ENCODE measurements at regions not wholly inside any gene's neighbourhood (a gene's known extent, or its start where the extent isn't known, plus 50 kb on each side); places are given as distances from the start of the nearest gene placed in this dataset.
"Not testable (repeated sequence)": the region's sequence is repeated elsewhere in the genome, so short reads cannot be mapped to it uniquely, and the experiment has no call there.

DNA sequence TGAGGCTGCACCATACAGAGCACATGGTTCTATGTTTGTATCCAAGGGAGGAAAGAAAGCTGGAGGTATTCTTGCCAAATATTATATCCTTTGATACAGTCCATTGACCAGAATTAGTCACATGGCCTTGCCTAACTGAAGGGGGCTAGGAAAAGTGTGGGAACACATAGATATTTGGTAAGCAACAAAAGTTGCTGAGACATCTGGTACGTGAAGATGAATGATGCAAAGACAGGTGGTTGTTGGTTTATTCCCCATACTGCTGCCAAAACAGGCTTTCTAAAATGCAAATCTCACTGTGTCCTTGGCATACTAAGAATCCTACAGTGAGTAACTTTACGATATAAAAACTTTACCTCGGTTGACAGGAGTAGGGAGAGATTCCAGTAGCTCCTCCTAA lies 162.2 kb downstream of the VGLL3 start:
- H3K4me3 ChIP-seq (ENCODE audit: control extremely low read depth in 1 of 5, extremely low read depth in 1 of 5, insufficient read depth in 1 of 5, low read depth in 2 of 5, low read length in 4 of 5) = no peak overlapping the region
- Mint-ChIP-seq H3K4me1 (no peaks in the 10 kb centered on the region), H3K9me3 (ENCODE audit: insufficient read depth) (no peaks in the 10 kb centered on the region), H3K4me3 (no peak overlapping the region), H3K27ac (no peak overlapping the region), H3K27me3 (no peaks in the 10 kb centered on the region)
- ChIA-PET POLR2A (no interaction called here), CTCF (no interaction called here)
- no peak for TF ChIP-seq EZH2 (IDR thresholded peaks at IDR 0.05; ENCODE audit: borderline replicate concordance, insufficient read depth, low read depth, low read length, poor library complexity, severe bottlenecking)
- no peak for TF ChIP-seq CTCF (IDR thresholded peaks at IDR 0.05)
- no peaks in the 10 kb centered on the region for H3K4me1 ChIP-seq (ENCODE audit: control insufficient read depth in 2 of 2, insufficient read depth in 2 of 2, low read length in 2 of 2)
- no peaks in the 10 kb centered on the region for H3K36me3 ChIP-seq (replicated peaks in 1 of 2; ENCODE audit: control extremely low read depth in 1 of 2, control insufficient read depth in 1 of 2, extremely low read depth in 1 of 2, insufficient read depth in 2 of 2, low read length in 1 of 2)
- DNase-seq (no peak), ATAC-seq (ENCODE audit: low read depth) (no peak)
- H3K79me2 ChIP-seq (ENCODE audit: control insufficient read depth, insufficient read depth, low read length) = no peaks in the 10 kb centered on the region
- WGBS (ENCODE audit: insufficient coverage) = 100% methylated on average over 1 of the region's 3 CpGs
- H2AFZ ChIP-seq (ENCODE audit: insufficient read depth, low read depth, low read length, poor library complexity, severe bottlenecking) = no peak overlapping the region
- no peaks in the 10 kb centered on the region for H3K27me3 ChIP-seq (replicated peaks in 1 of 4; ENCODE audit: control extremely low read depth in 1 of 4, control insufficient read depth in 3 of 4, insufficient read depth in 4 of 4, low read length in 3 of 4)
- intact Hi-C loops (cut with micrococcal nuclease) = no loop called here
- H4K20me1 ChIP-seq (ENCODE audit: control insufficient read depth, insufficient read depth, low read length, poor library complexity, severe bottlenecking) = no peaks in the 10 kb centered on the region
- H3K9ac ChIP-seq (ENCODE audit: low read length) = no peak overlapping the region
- H3K27ac ChIP-seq (ENCODE audit: low read length in 2 of 2) = no peak overlapping the region
- no peaks in the 10 kb centered on the region for H3K9me3 ChIP-seq (ENCODE audit: control extremely low read depth in 1 of 3, control insufficient read depth in 2 of 3, insufficient read depth in 1 of 3, low read length in 2 of 3)
- H3K4me2 ChIP-seq (replicated peaks; ENCODE audit: low read depth, low read length, poor library complexity, severe bottlenecking) = no peak overlapping the region

DNA sequence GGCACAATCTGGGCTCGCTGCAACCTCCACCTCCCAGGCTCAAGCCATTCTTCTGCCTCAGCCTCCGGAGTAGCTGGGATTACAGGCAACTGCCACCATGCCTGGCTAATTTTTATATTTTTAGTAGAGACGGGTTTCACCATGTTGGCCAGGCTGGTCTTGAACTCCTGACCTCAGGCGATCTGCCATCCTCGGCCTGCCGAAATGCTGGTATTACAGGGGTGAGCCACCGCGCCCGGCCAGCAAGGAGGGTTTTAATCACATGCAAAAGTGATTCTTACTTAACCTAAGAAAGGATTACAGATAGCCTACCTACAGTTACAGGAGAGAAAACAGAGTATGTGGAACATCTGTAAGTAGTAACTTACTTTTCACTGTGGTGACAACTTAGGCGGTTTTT lies 163.4 kb downstream of the VGLL3 start:
- ATAC-seq (ENCODE audit: low read depth); H3K9me3 Mint-ChIP-seq (ENCODE audit: insufficient read depth); H3K27me3 Mint-ChIP-seq; H3K9me3 ChIP-seq (ENCODE audit: control extremely low read depth in 1 of 3, control insufficient read depth in 2 of 3, insufficient read depth in 1 of 3, low read length in 2 of 3); POLR2A ChIA-PET; H3K4me1 ChIP-seq (ENCODE audit: control insufficient read depth in 2 of 2, insufficient read depth in 2 of 2, low read length in 2 of 2); H3K4me1 Mint-ChIP-seq; H3K36me3 ChIP-seq (replicated peaks in 1 of 2; ENCODE audit: control extremely low read depth in 1 of 2, control insufficient read depth in 1 of 2, extremely low read depth in 1 of 2, insufficient read depth in 2 of 2, low read length in 1 of 2); H3K9ac ChIP-seq (ENCODE audit: low read length); intact Hi-C loops (cut with micrococcal nuclease); DNase-seq; H3K4me2 ChIP-seq (replicated peaks; ENCODE audit: low read depth, low read length, poor library complexity, severe bottlenecking); H3K27me3 ChIP-seq (replicated peaks in 1 of 4; ENCODE audit: control extremely low read depth in 1 of 4, control insufficient read depth in 3 of 4, insufficient read depth in 4 of 4, low read length in 3 of 4); H2AFZ ChIP-seq (ENCODE audit: insufficient read depth, low read depth, low read length, poor library complexity, severe bottlenecking); H3K4me3 ChIP-seq (ENCODE audit: control extremely low read depth in 1 of 5, extremely low read depth in 1 of 5, insufficient read depth in 1 of 5, low read depth in 2 of 5, low read length in 4 of 5); H3K4me3 Mint-ChIP-seq; H4K20me1 ChIP-seq (ENCODE audit: control insufficient read depth, insufficient read depth, low read length, poor library complexity, severe bottlenecking); H3K27ac ChIP-seq (ENCODE audit: low read length in 2 of 2); H3K79me2 ChIP-seq (ENCODE audit: control insufficient read depth, insufficient read depth, low read length); H3K27ac Mint-ChIP-seq; CTCF ChIA-PET: not testable (repeated sequence)
- 97% methylated on average over 4 of the region's 10 CpGs for WGBS (ENCODE audit: insufficient coverage)
